ENCODE measurements at regions not wholly inside any gene's neighbourhood (a gene's known extent, or its start where the extent isn't known, plus 50 kb on each side); places are given as distances from the start of the nearest gene placed in this dataset.
"Not testable (repeated sequence)": the region's sequence is repeated elsewhere in the genome, so short reads cannot be mapped to it uniquely, and the experiment has no call there.

DNA sequence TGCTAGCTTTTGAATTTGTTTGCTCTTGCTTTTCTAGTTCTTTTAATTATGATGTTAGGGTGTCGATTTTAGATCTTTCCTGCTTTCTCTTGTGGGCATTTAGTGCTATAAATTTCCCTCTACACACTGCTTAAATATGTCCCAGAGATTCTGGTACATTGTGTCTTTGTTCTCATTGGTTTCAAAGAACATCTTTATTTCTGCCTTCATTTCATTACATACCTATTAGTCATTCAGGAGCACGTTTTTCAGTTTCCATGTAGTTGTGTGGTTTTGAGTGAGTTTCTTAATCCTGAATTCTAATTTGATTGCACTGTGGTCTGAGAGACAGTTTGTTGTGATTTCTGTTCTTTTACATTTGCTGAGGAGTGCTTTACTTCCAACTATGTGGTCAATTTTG is 51.2 kb upstream of the MB21D2 start:
- DNase-seq = not testable (repeated sequence)

DNA sequence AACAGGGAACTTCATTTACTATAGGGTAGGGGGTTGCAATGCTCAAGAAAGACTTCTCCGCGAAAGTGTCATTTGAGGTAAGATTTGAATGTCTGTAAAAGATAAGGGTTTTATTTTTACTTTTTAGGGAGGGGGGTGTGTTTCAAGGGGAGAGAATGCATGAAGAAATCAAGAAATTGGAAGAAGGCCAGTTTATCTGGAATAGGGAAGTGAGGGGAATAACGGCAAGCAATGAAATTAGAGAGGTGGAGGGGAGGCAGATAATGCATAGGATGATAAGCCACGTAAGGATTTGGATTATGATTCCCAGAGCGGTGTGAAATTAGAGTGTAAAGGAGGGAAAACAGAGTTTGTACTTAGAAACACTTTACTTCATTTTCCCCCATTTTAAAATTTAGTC is 63.0 kb upstream of the MB21D2 start:
- no peak for DNase-seq

DNA sequence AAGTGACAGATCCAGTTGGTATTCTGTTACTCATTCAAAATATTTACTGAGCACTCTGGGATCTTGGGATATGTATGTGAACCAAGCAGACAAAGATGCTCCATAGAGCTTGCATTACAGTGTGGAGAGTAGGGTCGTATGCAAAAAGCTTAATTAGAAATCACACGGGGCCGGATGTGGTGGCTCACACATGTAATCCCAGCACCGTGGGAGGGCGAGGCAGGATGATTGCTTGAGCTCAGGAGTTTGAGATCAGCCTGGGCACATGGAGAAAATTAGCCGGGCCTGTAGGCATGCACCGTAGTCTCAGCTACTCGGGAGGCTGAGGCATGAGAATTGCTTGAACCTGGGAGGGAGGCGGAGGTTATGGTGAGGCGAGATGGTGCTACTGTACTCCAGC is 68.7 kb upstream of the MB21D2 start:
- DNase-seq = no peak

DNA sequence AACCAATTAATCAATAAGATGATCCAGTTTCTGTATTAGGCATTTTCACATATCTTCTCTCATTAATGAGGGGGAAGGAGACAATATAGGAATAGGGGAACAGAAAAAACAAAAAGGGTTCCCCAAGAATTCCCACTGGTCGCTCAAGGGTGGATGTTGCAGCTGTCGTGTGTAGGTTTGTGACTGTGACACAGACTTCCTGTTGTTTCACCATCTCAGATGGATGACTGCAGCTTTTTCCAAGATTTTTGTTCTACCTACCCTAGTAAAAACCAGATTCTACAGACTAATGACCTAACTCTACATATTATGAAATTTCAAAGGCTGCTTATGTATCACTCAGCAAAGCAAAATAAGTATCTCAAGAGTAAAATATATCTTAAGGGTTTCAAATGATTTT is 73.7 kb upstream of the MB21D2 start:
- no peak for DNase-seq

DNA sequence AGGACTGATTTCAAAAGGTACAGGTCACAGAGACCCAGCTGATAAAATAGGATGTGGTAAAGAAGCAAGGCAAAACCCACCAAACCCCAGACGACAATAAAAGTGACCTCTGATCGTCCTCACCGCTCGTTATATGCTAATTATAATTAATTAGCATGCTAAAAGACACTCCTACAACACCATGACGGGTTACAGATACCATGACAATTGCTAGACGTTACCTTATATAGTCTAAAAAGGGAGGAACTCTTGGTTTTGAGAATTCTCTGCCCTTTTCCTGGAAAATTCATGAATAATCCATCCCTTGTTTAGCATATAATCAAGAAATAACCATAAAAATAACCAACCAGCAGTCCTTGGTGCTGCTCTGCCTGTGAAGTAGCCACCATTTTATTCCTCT is 74.7 kb upstream of the MB21D2 start:
- no peak for DNase-seq

DNA sequence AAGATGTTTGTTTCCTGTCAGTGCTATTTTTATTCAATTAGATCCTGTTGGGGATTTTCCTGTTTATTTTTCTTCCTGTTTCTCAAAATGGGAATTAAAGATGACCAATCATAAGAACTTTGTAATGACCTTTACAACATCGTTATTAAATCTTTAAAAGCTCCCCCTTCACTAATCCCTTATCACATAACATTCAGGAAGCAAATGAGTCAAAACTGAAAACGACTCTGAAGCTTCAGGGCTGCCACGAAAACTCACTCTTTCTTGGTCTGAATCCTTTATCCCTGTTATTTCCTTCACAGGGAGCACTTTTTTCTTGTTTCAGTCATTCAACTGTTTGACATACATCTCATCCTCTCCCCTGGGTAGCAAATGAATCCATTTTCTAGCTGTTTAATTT is 75.8 kb upstream of the MB21D2 start:
- no peak for DNase-seq

DNA sequence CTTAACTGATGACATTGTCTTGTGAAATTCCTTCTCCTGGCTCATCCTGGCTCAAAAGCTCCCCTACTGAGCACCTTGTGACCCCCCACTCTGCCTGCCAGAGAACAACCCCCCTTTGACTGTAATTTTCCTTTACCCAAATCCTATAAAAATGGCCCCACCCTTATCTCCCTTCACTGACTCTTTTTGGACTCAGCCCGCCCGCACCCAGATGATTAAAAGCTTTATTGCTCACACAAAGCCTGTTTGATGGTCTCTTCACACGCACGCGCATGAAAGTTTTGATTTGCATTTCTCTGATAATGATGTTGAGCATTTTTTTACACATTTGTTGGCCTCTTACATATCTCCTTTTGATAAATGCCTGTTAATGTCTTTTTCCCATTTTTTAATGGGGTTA is 83.5 kb upstream of the MB21D2 start:
- not testable (repeated sequence) for DNase-seq

DNA sequence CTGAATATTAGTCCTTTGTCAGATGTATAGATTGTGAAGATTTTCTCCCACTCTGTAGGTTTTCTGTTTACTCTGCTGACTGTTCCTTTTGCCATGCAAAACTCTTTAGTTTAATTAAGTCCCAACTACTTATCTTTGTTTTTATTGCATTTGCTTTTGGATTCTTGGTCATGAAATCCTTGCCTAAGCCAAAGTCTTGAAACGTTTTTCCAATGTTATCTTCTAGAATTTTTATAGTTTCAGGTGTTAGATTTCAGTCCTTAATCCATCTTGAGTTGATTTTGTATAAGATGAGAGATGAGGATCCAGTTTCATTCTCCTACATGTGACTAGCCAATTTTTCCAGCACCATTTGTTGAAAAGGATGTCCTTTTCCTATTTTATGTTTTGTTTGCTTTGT is 86.0 kb upstream of the MB21D2 start:
- DNase-seq = not testable (repeated sequence)

DNA sequence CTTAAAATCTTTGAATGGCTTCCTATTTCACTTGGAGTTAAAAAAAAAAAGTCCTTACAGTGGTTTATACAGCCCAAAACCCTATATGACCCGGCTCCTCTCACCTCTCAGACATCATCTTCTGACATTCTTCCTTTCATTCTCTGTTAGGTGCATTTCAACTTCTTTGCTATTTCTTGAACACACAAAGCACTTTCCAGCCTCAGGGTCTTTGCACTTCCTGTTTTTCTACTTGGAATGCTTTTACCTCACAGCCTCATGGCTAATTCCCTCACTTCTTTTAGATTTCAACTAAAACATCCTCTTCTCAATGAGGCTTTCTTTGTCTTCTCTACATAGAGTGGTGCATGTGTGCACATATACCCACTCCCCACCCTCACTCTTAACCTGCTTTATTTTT is 91.0 kb upstream of the MB21D2 start:
- no peak for DNase-seq

DNA sequence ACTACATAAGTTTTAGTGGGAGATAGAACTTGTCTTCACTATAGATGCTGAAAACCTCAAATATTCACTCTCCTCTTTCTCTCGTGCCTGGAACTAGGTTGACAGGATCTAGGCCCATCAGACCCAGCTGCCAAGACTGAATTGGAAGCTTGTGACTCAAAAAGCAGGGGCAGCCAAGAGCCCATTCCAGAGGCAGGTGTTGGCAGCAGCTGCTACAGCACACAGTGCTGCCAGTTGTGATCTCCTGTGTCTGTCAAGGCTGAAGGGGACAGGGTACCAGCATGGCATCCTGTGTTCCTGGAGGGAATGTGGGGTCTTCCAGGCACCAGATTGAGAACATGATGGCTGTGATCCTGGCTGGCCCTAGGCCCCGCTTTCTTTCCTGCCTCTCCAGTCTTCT is 92.5 kb upstream of the MB21D2 start:
- DNase-seq = no peak

DNA sequence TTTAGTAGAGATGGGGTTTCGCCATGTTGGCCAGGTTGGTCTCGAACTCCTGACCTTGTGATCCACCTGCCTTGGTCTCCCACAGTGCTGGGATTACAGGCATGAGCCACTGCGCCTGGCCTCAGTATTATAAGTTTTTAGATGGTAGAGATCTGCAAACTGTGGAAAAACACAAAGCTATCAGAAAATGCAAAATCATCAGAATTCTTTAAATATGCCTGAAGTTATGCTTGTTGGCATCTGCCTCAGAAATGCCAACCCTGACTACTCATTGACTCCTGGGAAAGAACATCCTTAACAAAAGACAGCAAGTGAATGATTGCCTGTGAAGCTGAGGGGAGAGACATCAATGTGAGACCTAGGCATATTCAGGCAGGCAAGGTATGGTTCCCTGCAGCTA is 94.3 kb upstream of the MB21D2 start:
- DNase-seq = no peak

DNA sequence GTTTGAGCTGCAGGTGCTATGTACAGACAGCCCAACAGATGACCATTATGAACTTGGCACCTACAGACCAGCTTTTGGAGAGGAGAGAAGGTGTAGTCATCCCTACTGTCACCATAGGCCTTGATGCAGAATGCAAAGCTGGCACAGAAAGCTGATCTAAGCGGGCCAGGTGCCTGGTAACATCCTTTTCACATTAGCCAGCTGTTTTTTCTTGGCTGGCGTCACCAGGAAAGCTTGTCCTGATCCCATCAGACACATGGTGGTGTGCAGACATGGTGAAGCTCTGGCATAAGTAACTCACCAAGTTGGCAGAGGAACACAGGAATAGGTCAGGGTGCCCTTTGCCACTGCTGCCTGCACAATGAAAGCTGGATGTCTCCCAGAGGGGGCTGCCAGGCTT is 97.2 kb upstream of the MB21D2 start:
- no peak for DNase-seq

DNA sequence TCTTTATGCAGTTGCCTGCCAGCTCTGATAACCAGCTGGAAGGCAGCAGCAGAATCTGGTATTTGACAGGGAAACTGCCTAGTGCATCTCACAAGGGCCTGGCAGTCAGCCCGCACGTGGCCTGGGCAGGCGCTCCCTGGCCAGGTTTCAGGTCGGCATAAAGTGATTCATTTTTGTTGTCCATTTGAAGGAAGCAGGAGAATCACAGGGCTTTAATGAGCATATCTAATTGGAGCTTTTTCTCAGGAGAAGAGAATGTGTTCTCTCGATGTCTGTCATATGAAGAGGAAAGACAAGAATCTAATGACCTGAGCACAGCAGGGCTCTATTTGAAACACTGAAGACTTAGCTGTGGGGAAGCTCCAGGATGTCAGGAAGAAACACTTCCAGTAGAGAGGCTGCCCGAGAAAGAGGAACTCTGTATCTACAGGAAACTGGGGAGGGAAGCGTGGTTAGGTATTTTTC is 98.8 kb upstream of the MB21D2 start:
- no peak for DNase-seq

DNA sequence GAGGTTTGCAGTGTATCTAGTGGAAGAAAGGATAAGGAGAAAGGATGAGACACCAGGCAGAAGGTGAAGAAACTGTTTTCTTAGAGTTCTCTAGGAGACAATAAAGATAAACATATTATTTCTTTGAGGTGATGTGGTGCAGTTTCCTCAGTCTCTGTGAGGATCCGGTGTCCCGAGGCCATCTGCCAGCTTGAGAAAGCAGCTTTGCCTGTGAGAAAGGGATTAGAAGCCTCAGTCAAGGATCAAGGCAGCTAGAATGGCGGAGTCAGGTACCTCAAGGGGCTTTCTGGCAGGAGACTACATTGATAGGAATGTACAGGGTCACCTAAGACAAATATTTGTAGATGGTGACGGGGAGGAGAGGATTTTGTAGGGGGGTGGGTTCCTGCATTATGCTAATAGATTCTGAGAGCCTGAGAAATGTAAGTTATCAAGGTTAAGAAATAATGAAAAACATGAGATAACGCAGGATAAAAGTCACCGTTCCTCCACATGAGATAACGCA is 103.9 kb upstream of the MB21D2 start:
- no peak for DNase-seq

DNA sequence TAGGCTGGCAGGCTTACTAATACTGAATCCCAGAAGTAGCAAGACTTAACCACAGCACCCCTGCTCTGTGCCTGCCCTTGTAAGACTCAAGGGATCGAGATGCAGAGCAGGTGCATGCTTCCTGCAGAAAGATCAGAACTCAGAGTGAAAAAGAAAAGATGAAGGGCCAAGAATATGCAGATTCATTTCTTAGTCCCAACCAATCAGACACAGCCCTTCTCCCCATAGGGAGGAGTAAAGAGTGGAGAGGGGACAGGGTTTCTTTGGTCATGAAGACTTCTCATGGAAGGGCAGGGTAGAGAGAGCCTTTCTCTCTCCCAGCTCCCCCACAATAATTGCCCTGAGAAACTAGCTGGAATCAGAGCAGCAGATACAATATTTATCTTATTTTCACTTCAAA is 105.6 kb upstream of the MB21D2 start:
- DNase-seq = no peak

DNA sequence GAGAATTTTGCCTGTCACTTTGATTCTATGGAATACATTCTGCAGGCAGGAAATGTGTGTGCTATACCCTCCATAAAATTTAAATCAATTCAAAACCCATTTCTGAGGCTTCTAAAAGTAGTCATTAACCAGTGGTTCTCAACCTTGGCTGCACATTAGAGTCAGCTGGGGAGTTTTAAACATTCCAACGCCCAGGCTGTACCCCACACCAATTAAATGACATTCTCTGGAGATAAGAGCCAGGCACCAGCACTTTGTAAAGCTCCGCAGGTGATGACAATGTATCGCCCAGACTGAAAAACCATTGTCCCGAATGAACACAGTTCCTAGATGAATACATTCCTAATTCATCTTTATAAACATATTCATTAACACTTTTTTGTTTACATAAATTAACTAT is 110.6 kb upstream of the MB21D2 start:
- DNase-seq = no peak

DNA sequence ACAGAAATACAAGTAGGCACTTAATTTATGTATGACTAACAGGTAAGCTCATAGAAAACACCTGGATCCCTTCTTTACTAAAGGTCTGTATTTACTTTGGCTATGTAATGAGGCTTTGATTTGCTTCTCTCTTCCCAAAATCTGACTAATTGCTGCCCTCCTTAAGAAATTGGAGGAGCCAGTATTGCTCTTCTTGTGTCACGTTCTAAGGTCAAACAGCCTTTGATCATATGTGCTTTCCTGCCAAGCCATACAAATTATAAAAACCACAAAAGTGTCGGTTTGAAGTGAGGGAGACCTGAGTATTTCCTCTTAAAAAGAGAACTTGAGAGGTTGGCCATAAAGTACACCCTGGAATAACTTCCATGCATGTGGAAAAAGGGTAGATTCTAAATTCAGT is 112.1 kb upstream of the MB21D2 start:
- DNase-seq = no peak

DNA sequence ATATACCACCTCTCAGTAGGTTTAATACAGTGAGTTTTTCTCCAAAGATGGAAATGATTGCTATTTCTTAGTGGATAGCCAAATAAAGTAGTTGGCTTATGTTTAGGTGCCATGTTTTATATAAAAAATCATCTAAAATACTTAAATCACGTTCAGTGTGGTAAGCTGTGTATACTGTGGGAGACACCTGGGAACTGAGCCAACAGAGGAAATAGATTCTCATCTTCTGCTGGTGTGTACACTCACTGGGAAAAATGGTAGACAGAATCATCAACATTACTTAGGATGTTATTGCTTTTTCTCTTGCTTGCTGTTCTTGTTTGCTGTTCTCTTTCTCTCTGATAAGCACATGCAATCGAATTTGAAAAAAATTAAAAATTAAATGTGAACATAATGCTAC is 112.6 kb upstream of the MB21D2 start:
- no peak for DNase-seq

DNA sequence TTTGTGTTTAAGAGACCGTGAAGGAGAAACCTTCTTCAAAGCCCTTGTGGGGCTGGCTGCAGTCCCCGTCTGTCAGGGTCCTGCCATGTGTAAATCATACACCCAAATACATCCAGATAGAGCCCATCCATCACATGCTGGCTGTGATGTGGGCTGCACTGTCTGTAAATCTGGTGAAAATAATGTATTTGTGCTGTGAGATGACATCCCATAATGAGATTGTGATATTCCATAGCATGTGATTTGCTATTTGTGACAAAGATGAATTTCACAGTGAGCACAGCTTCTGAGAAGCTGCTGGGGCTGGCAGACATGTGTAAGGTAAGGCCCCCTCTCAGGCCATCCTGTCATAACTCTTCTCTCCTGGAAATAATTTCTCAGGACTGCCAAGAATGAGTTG is 114.3 kb upstream of the MB21D2 start:
- DNase-seq = no peak

DNA sequence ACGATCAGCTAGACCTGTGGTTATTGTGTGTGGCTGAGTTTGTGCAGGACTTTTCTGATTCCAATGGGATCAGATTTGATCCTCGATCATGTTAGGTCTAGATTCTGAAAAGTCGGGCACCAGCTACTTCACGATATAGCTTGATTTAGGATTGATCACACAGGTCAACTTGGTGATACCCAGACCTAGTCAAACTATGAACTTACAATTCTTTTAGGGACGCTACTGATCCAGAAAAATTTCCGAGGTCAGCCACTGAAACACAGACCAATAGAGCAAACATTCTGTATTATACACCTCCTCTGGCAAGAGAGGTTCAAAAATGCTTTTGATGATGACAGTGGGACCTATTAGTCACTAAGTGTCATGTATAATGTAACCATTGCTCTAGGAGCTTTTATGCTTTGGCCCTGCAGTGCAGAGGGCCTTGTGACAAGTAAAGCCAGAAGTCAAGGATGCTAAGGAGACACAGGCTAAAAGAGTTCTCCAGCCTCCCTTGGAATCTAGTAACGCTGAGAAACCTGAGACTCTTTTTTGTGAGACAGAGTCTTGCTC is 115.6 kb upstream of the MB21D2 start:
- no peak for DNase-seq

DNA sequence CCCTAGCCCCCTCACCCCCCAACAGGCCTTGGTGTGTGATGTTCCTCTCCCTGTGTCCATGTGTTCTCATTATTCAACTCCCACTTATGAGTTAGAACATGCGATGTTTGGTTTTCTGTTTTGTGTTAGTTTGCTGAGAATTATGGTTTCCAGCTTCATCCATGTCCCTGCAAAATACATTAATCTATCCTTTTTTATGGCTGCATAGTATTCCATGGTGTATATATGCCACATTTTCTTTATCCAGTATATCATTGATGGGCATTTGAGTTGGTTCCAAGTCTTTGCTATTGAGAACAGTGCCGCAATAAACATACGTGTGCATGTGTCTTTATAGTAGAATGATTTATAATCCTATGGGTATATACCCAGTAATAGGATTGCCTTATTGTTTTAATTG is 120.2 kb upstream of the MB21D2 start:
- DNase-seq = not testable (repeated sequence)

DNA sequence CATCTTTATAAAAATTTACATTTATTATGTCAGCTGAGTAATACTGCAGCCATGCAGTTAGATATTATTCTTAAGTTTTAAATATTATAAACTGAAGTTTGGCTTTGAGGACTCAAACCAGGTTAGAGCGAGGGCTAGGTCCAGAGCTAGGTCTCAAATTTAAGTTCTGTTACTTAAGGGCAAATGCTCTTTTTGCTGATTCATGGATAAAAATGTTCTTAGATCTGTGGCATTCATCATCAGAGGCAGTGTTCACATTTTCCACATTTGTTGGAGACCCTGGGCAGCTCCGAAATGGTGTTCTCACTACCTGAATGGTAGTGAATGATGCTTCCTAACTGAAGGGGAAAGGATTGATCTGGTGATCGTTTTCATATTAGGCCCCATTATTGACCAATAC is 121.4 kb upstream of the MB21D2 start:
- no peak for DNase-seq

DNA sequence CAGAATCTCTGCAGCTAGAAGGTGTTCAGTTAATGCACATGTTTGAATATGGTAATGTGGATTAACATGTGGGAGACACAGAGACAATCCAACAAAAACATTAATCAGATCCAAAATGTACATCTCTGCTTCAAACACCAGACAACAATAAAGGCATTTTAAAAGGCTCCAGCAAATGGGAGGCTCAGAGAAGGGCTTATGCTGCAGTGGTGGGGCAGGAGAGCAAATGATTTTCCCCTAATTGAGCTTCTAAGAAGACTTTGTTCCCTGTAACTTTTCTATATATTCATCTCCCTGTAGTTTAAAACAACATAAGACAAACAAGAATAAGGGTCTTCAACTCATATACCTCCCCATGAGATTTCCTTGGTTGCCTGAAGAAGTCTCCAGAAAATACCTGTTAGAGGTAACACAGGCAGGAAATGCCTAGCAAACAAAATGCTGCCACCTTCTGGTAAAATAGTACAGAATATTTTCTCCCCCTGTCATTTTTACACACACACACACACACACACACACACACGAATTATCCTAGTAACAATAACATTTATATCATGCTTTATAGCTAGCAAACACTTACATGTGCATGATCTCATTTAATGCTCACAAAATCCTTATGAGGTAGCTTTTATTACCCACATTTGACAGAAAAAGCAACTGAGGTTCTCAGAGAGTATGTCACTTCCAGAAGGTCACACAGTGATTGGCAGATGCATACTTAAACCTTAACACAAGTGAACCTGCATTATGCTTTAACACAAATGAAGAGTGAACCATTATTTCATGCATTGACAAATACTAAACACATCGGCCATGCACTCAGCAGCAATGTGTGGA is 123.4 kb upstream of the MB21D2 start:
- DNase-seq = peak; percentile 37

DNA sequence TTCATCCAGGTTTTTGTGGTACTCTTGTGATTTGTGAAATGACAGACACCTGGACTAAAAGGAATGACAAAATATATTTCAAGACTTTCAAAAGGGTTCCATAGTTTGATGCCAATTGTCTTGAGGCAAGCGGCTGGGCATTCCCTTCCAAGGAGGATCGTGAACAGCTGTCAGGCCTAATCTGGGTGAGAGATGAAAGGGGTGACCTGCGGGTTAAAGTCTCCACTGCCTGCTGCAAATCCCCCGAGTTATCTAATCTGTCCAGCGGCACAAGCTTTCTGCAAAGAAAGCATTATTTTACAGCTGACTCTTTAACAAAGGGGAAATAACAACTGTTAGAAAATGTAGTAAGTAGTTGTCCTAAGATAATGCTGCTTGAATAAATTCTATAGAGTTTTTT is 128.7 kb upstream of the MB21D2 start:
- no peak for DNase-seq

DNA sequence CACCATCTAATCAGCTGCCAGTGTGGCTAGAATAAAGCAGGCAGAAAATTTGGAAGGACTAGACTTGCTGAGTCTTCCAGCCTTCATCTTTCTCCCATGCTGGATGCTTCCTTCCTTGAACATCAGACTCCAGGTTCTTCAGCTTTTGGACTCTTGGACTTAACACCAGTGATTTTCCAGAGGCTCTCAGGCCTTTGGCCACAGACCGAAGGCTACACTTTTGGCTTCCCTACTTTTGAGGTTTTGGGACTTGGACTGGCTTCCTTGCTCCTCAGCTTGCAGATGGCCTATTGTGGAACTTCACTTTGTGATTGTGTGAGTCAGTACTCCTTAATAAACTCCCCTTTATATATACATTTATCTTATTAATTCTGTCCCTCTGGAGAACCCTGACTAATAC is 129.8 kb upstream of the MB21D2 start:
- not testable (repeated sequence) for DNase-seq
